ENCODE measurements at regions not wholly inside any gene's neighbourhood (a gene's known extent, or its start where the extent isn't known, plus 50 kb on each side); places are given as distances from the start of the nearest gene placed in this dataset.

- TF ChIP-seq POLR2AphosphoS5 (IDR thresholded peaks at IDR 0.05) (no peak), CTCF (IDR thresholded peaks at IDR 0.05) (no peak)
Observed at GRCh38 chr16:60755907-60756306, 1280.3 kb downstream of the CDH8 start.
